ENCODE measurements at regions not wholly inside any gene's neighbourhood (a gene's known extent, or its start where the extent isn't known, plus 50 kb on each side); places are given as distances from the start of the nearest gene placed in this dataset.

GRCh38 chr5:5613261-5613990 is 190.9 kb downstream of the ICE1 start:
- TF ChIP-seq, protein P1, sequence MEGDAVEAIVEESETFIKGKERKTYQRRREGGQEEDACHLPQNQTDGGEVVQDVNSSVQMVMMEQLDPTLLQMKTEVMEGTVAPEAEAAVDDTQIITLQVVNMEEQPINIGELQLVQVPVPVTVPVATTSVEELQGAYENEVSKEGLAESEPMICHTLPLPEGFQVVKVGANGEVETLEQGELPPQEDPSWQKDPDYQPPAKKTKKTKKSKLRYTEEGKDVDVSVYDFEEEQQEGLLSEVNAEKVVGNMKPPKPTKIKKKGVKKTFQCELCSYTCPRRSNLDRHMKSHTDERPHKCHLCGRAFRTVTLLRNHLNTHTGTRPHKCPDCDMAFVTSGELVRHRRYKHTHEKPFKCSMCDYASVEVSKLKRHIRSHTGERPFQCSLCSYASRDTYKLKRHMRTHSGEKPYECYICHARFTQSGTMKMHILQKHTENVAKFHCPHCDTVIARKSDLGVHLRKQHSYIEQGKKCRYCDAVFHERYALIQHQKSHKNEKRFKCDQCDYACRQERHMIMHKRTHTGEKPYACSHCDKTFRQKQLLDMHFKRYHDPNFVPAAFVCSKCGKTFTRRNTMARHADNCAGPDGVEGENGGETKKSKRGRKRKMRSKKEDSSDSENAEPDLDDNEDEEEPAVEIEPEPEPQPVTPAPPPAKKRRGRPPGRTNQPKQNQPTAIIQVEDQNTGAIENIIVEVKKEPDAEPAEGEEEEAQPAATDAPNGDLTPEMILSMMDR (IDR thresholded peaks at IDR 0.05) = no peak
- no peak for TF ChIP-seq POLR2A (IDR thresholded peaks at IDR 0.05)
